ENCODE measurements at regions not wholly inside any gene's neighbourhood (a gene's known extent, or its start where the extent isn't known, plus 50 kb on each side); places are given as distances from the start of the nearest gene placed in this dataset.
A peak's percentile ranks its signal among the peaks of the same experiment; 100 is the strongest.

DNA sequence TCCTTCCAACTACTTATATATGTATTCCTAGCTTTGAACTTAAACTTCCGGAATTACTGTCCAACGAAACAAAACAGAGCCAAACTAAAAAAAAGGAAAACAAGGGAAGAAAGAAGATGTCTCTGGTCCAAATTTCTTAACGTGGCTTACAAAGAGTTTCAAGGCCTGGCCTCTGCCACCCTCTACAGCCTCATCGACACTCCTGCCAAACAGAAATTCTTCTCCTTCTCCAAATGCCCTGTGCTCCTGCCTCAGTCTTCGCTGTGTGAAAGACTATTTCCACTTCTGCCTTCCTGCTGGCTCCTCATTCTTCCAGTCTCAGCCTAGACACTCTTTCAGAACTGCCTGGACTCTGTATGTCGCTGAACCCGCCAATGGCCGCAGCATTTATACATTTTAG is 249.2 kb downstream of the TXNL1 start:
- H3K36me3 Mint-ChIP-seq (ENCODE audit: low read depth), result no peaks in the 10 kb centered on the region
- peaks cover 4% of the 10 kb centered on the region for H3K4me1 Mint-ChIP-seq
- no peak for DNase-seq (ENCODE audit: low read depth, low spot score)
- H3K4me3 Mint-ChIP-seq, result no peak overlapping the region
- TF ChIP-seq CTCF (conservative IDR thresholded peaks at IDR 0.05), result no peak
- no peak overlapping the region for H3K27ac Mint-ChIP-seq (ENCODE audit: unreplicated experiment)
- H3K27me3 Mint-ChIP-seq (ENCODE audit: low read depth), result no peaks in the 10 kb centered on the region
- no peaks in the 10 kb centered on the region for H3K9me3 Mint-ChIP-seq

- Mint-ChIP-seq H3K4me3 (no peak overlapping the region), H3K27ac (ENCODE audit: unreplicated experiment) (no peak overlapping the region), H3K27me3 (ENCODE audit: low read depth) (no peaks in the 10 kb centered on the region), H3K36me3 (ENCODE audit: low read depth) (no peaks in the 10 kb centered on the region), H3K4me1 (peaks cover 4% of the 10 kb centered on the region), H3K9me3 (no peaks in the 10 kb centered on the region)
- no peak for TF ChIP-seq CTCF (conservative IDR thresholded peaks at IDR 0.05)
- no peak for DNase-seq (ENCODE audit: low read depth, low spot score)
These were observed 249.8 kb downstream of the TXNL1 start for GRCh38 chr18:56388571-56388970.

GRCh38 chr18:56386856-56387255 is 251.5 kb downstream of the TXNL1 start:
- no peak overlapping the region for H3K27ac Mint-ChIP-seq (ENCODE audit: unreplicated experiment)
- DNase-seq (ENCODE audit: low read depth, low spot score), result no peak
- no peak overlapping the region for H3K4me3 Mint-ChIP-seq
- no peaks in the 10 kb centered on the region for H3K9me3 Mint-ChIP-seq
- H3K4me1 Mint-ChIP-seq, result peaks cover 9% of the 10 kb centered on the region
- no peak for TF ChIP-seq CTCF (conservative IDR thresholded peaks at IDR 0.05)
- H3K27me3 Mint-ChIP-seq (ENCODE audit: low read depth), result no peaks in the 10 kb centered on the region
- no peaks in the 10 kb centered on the region for H3K36me3 Mint-ChIP-seq (ENCODE audit: low read depth)

- DNase-seq (ENCODE audit: low read depth, low spot score), result no peak
- H3K4me3 Mint-ChIP-seq, result no peak overlapping the region
- no peaks in the 10 kb centered on the region for H3K27me3 Mint-ChIP-seq (ENCODE audit: low read depth)
- H3K9me3 Mint-ChIP-seq, result no peaks in the 10 kb centered on the region
- H3K4me1 Mint-ChIP-seq, result peaks cover 9% of the 10 kb centered on the region
- H3K36me3 Mint-ChIP-seq (ENCODE audit: low read depth), result no peaks in the 10 kb centered on the region
- no peak for TF ChIP-seq CTCF (conservative IDR thresholded peaks at IDR 0.05)
- no peak overlapping the region for H3K27ac Mint-ChIP-seq (ENCODE audit: unreplicated experiment)
These were observed 255.0 kb downstream of the TXNL1 start for GRCh38 chr18:56383349-56383748.

- no peak for DNase-seq (ENCODE audit: low read depth, low spot score)
- Mint-ChIP-seq H3K27ac (ENCODE audit: unreplicated experiment) (peak overlapping the region; percentile 17), H3K4me3 (no peak overlapping the region), H3K4me1 (peaks cover 9% of the 10 kb centered on the region), H3K9me3 (no peaks in the 10 kb centered on the region), H3K27me3 (ENCODE audit: low read depth) (no peaks in the 10 kb centered on the region), H3K36me3 (ENCODE audit: low read depth) (no peaks in the 10 kb centered on the region)
- TF ChIP-seq CTCF (conservative IDR thresholded peaks at IDR 0.05), result no peak
These were observed 255.9 kb downstream of the TXNL1 start for GRCh38 chr18:56382541-56382940.

DNA sequence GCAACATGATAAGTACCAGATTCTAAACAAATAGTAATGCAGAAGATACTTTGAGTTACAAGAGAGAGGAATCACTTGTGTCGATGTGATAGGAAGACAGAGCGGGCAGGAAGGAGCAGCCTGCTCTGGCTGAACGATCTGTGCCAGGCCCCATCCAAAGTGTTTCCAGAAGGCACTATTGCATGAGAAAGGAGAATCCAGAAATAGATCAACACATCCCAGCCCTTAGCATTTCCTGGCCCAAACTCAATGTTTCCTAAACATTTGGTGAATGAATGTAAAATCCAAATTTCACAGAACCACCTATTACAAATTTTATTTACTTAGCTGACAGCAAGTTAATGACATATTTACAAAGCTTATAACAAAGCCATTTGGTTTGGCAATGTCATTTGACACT is 257.2 kb downstream of the TXNL1 start:
- no peak for DNase-seq (ENCODE audit: low read depth, low spot score)
- no peaks in the 10 kb centered on the region for H3K9me3 Mint-ChIP-seq
- no peak overlapping the region for H3K4me3 Mint-ChIP-seq
- no peak overlapping the region for H3K27ac Mint-ChIP-seq (ENCODE audit: unreplicated experiment)
- H3K4me1 Mint-ChIP-seq, result peaks cover 9% of the 10 kb centered on the region
- H3K36me3 Mint-ChIP-seq (ENCODE audit: low read depth), result no peaks in the 10 kb centered on the region
- no peaks in the 10 kb centered on the region for H3K27me3 Mint-ChIP-seq (ENCODE audit: low read depth)
- TF ChIP-seq CTCF (conservative IDR thresholded peaks at IDR 0.05), result no peak
